ENCODE measurements at regions not wholly inside any gene's neighbourhood (a gene's known extent, or its start where the extent isn't known, plus 50 kb on each side); places are given as distances from the start of the nearest gene placed in this dataset.

DNA sequence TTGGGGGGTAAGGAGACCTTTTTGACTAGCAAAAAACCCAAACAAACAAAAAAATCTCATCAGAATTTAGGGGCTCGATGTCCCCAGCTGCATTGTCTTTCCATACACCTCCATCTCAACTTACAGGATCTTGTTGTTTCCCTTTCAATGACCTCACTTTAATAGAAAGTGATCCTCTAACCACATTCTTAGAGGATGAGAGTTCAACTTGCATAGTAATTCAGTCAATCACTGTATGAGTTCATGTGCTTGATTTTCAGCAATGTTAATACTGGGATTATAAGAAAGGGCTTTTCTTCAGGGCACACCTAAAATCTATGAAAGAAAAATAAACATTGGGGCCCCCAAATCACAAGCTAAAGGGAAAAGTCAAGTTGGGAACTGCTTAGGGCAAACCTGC, 1512.0 kb downstream of the SLITRK1 start:
- Mint-ChIP-seq H3K9me3 (ENCODE audit: insufficient read depth) (peaks cover 10% of the 10 kb centered on the region), H3K4me3 (no peak overlapping the region), H3K27me3 (no peaks in the 10 kb centered on the region), H3K27ac (no peak overlapping the region), H3K4me1 (no peaks in the 10 kb centered on the region)
- ATAC-seq (ENCODE audit: low read depth): no peak
- Histone ChIP-seq H3K27ac (ENCODE audit: low read length in 2 of 2) (no peak overlapping the region), H3K79me2 (ENCODE audit: control insufficient read depth, insufficient read depth, low read length) (no peaks in the 10 kb centered on the region), H3K9me3 (ENCODE audit: control extremely low read depth in 1 of 3, control insufficient read depth in 2 of 3, insufficient read depth in 1 of 3, low read length in 2 of 3) (peaks cover 0 to 2% (median 0%) of the 10 kb centered on the region in 3 donors), H3K4me3 (ENCODE audit: control extremely low read depth in 1 of 5, extremely low read depth in 1 of 5, insufficient read depth in 1 of 5, low read depth in 2 of 5, low read length in 4 of 5) (no peak overlapping the region), H3K36me3 (replicated peaks in 1 of 2; ENCODE audit: control extremely low read depth in 1 of 2, control insufficient read depth in 1 of 2, extremely low read depth in 1 of 2, insufficient read depth in 2 of 2, low read length in 1 of 2) (no peaks in the 10 kb centered on the region), H3K4me1 (ENCODE audit: control insufficient read depth in 2 of 2, insufficient read depth in 2 of 2, low read length in 2 of 2) (no peaks in the 10 kb centered on the region), H3K9ac (ENCODE audit: low read length) (no peak overlapping the region), H2AFZ (ENCODE audit: insufficient read depth, low read depth, low read length, poor library complexity, severe bottlenecking) (no peak overlapping the region), H4K20me1 (ENCODE audit: control insufficient read depth, insufficient read depth, low read length, poor library complexity, severe bottlenecking) (no peaks in the 10 kb centered on the region), H3K4me2 (replicated peaks; ENCODE audit: low read depth, low read length, poor library complexity, severe bottlenecking) (no peak overlapping the region), H3K27me3 (replicated peaks in 1 of 4; ENCODE audit: control extremely low read depth in 1 of 4, control insufficient read depth in 3 of 4, insufficient read depth in 4 of 4, low read length in 3 of 4) (no peaks in the 10 kb centered on the region)
- no CpG with 5 or more reads among the region's 1 CpG for WGBS (ENCODE audit: insufficient coverage)
- intact Hi-C loops (cut with micrococcal nuclease): no loop called here
- no peak for DNase-seq
- ChIA-PET CTCF (no interaction called here), POLR2A (no interaction called here)
- TF ChIP-seq EZH2 (IDR thresholded peaks at IDR 0.05; ENCODE audit: borderline replicate concordance, insufficient read depth, low read depth, low read length, poor library complexity, severe bottlenecking) (no peak), CTCF (IDR thresholded peaks at IDR 0.05) (no peak)

GRCh38 chr13:82364525-82364924, 1517.7 kb downstream of the SLITRK1 start:
- no peak for DNase-seq
- Histone ChIP-seq H3K27me3 (replicated peaks in 1 of 4; ENCODE audit: control extremely low read depth in 1 of 4, control insufficient read depth in 3 of 4, insufficient read depth in 4 of 4, low read length in 3 of 4) (no peaks in the 10 kb centered on the region), H3K4me3 (ENCODE audit: control extremely low read depth in 1 of 5, extremely low read depth in 1 of 5, insufficient read depth in 1 of 5, low read depth in 2 of 5, low read length in 4 of 5) (no peak overlapping the region), H3K27ac (ENCODE audit: low read length in 2 of 2) (no peak overlapping the region), H3K9ac (ENCODE audit: low read length) (no peak overlapping the region), H3K4me1 (ENCODE audit: control insufficient read depth in 2 of 2, insufficient read depth in 2 of 2, low read length in 2 of 2) (no peaks in the 10 kb centered on the region), H3K79me2 (ENCODE audit: control insufficient read depth, insufficient read depth, low read length) (no peaks in the 10 kb centered on the region), H3K9me3 (ENCODE audit: control extremely low read depth in 1 of 3, control insufficient read depth in 2 of 3, insufficient read depth in 1 of 3, low read length in 2 of 3) (no peaks in the 10 kb centered on the region), H2AFZ (ENCODE audit: insufficient read depth, low read depth, low read length, poor library complexity, severe bottlenecking) (no peak overlapping the region), H3K36me3 (replicated peaks in 1 of 2; ENCODE audit: control extremely low read depth in 1 of 2, control insufficient read depth in 1 of 2, extremely low read depth in 1 of 2, insufficient read depth in 2 of 2, low read length in 1 of 2) (no peaks in the 10 kb centered on the region), H4K20me1 (ENCODE audit: control insufficient read depth, insufficient read depth, low read length, poor library complexity, severe bottlenecking) (no peaks in the 10 kb centered on the region), H3K4me2 (replicated peaks; ENCODE audit: low read depth, low read length, poor library complexity, severe bottlenecking) (no peak overlapping the region)
- no peak for ATAC-seq (ENCODE audit: low read depth)
- no peak overlapping the region for H3K4me3 Mint-ChIP-seq
- ChIA-PET CTCF (interaction anchor here (0.8 kb wide), 1 partner anchor 29 kb away, joined by 3 read pairs; no protein-coding TSS in a partner anchor), POLR2A (no interaction called here)
- no peaks in the 10 kb centered on the region for H3K27me3 Mint-ChIP-seq
- intact Hi-C loops (cut with micrococcal nuclease): no loop called here
- H3K4me1 Mint-ChIP-seq: no peaks in the 10 kb centered on the region
- H3K9me3 Mint-ChIP-seq (ENCODE audit: insufficient read depth): peaks cover 2% of the 10 kb centered on the region
- TF ChIP-seq EZH2 (IDR thresholded peaks at IDR 0.05; ENCODE audit: borderline replicate concordance, insufficient read depth, low read depth, low read length, poor library complexity, severe bottlenecking): no peak
- no peak for TF ChIP-seq CTCF (IDR thresholded peaks at IDR 0.05)
- H3K27ac Mint-ChIP-seq: no peak overlapping the region
